HepG2 (cell line): ENCODE measurements at regions not wholly inside any gene's neighbourhood (a gene's known extent, or its start where the extent isn't known, plus 50 kb on each side); places are given as distances from the start of the nearest gene placed in this dataset.

Experiments
- EP300 ChIP-seq, 3 experiments: sonication (generic) in 1 of 3; formaldehyde crosslinking in 1 of 3; IDR thresholded peaks; 2 replicates each; pipeline versions ENCODE4 v1.5.1 to v1.6.1; 2011 to 2020; ENCODE audit warnings: low read depth in 2 of 3, low read length in 2 of 3, borderline replicate concordance in 1 of 3, improper control_type of control experiment in 1 of 3, mild to moderate bottlenecking in 1 of 3, missing genetic modification reagents in 1 of 3, moderate library complexity in 1 of 3
- FOXP4 ChIP-seq: sonication (generic); formaldehyde crosslinking; IDR thresholded peaks from 2 replicates; pipeline ENCODE4 v1.4.0; 2020; ENCODE audit warnings: missing genetic modification reagents
- JUND ChIP-seq: sonication (generic); formaldehyde crosslinking; IDR thresholded peaks from 2 replicates; pipeline ENCODE4 v1.8.0; 2022; ENCODE audit warnings: mild to moderate bottlenecking, missing genetic modification reagents
- MAFG ChIP-seq: sonication (generic); formaldehyde crosslinking; IDR thresholded peaks from 2 replicates; pipeline ENCODE4 v1.5.1; 2020; ENCODE audit warnings: mild to moderate bottlenecking, missing genetic modification reagents
- POLR2AphosphoS5 ChIP-seq: IDR thresholded peaks from 2 replicates; pipeline ENCODE4 v1.6.1; 2012; ENCODE audit warnings: low read depth, low read length
- ZBTB33 ChIP-seq: sonication (generic); formaldehyde crosslinking; IDR thresholded peaks from 2 replicates; pipeline ENCODE4 v1.4.0; 2020; ENCODE audit warnings: missing genetic modification reagents
- ZFX ChIP-seq: sonication (generic); formaldehyde crosslinking; IDR thresholded peaks from 2 replicates; pipeline ENCODE4 v1.4.0; 2020; ENCODE audit warnings: mild to moderate bottlenecking, low read depth, missing genetic modification reagents, moderate library complexity
- ZNF670 ChIP-seq: sonication (generic); formaldehyde crosslinking; IDR thresholded peaks from 2 replicates; pipeline ENCODE4 v1.8.0; 2022; ENCODE audit warnings: mild to moderate bottlenecking, missing genetic modification reagents, borderline replicate concordance

- TF ChIP-seq EP300 (IDR thresholded peaks at IDR 0.05; ENCODE audit: low read depth in 2 of 2, low read length in 2 of 2), result no peak
- no peak for TF ChIP-seq EP300 (CRISPR knock-in tag; IDR thresholded peaks at IDR 0.05; ENCODE audit: borderline replicate concordance)
- TF ChIP-seq MAFG (CRISPR knock-in tag), result no peak
- TF ChIP-seq POLR2AphosphoS5, result no peak
- TF ChIP-seq JUND (CRISPR knock-in tag), result no peak
- TF ChIP-seq ZFX (CRISPR knock-in tag), result no peak
- no peak for TF ChIP-seq ZBTB33
- no peak for TF ChIP-seq ZNF670 (CRISPR knock-in tag)
- no peak for TF ChIP-seq FOXP4 (CRISPR knock-in tag)
These were observed 63.2 kb upstream of the SPPL2A start for GRCh38 chr15:50828610-50829206.
